ENCODE measurements at regions not wholly inside any gene's neighbourhood (a gene's known extent, or its start where the extent isn't known, plus 50 kb on each side); places are given as distances from the start of the nearest gene placed in this dataset.

- no peaks in the 10 kb centered on the region for H3K4me1 Mint-ChIP-seq (ENCODE audit: unreplicated experiment)
- H3K4me3 Mint-ChIP-seq (ENCODE audit: unreplicated experiment) = no peak overlapping the region
- no peaks in the 10 kb centered on the region for H3K9me3 Mint-ChIP-seq (ENCODE audit: unreplicated experiment)
- H3K27ac Mint-ChIP-seq (ENCODE audit: unreplicated experiment) = no peak overlapping the region
- H3K36me3 Mint-ChIP-seq (ENCODE audit: unreplicated experiment) = no peaks in the 10 kb centered on the region
- no peak for DNase-seq (ENCODE audit: extremely low spot score, unreplicated experiment)
- no peak for TF ChIP-seq CTCF (IDR thresholded peaks at IDR 0.05)
- no peaks in the 10 kb centered on the region for H3K27me3 Mint-ChIP-seq (ENCODE audit: unreplicated experiment)
These were observed 1449.6 kb downstream of the C4orf33 start for GRCh38 chr4:130545596-130545995.

- no peak for DNase-seq (ENCODE audit: extremely low spot score, unreplicated experiment)
These were observed 1463.3 kb downstream of the C4orf33 start for GRCh38 chr4:130559268-130559667.

GRCh38 chr4:130563185-130563888, 1467.4 kb downstream of the C4orf33 start:
- Mint-ChIP-seq H3K9me3 (ENCODE audit: unreplicated experiment) (peaks cover 4% of the 10 kb centered on the region), H3K4me3 (ENCODE audit: unreplicated experiment) (peak overlapping the region; percentile 70), H3K4me1 (ENCODE audit: unreplicated experiment) (peaks cover 10% of the 10 kb centered on the region), H3K27me3 (ENCODE audit: unreplicated experiment) (peaks cover 9% of the 10 kb centered on the region), H3K36me3 (ENCODE audit: unreplicated experiment) (no peaks in the 10 kb centered on the region), H3K27ac (ENCODE audit: unreplicated experiment) (peak overlapping the region; percentile 19)
- peak; percentile 74 for TF ChIP-seq CTCF (IDR thresholded peaks at IDR 0.05)
- no peak for DNase-seq (ENCODE audit: extremely low spot score, unreplicated experiment)

More at GRCh38 chr4:130559268-130559667, 1463.3 kb downstream of the C4orf33 start:
- no peak overlapping the region for H3K27ac Mint-ChIP-seq (ENCODE audit: unreplicated experiment)
- no peak overlapping the region for H3K4me3 Mint-ChIP-seq (ENCODE audit: unreplicated experiment)
- no peak for TF ChIP-seq CTCF (IDR thresholded peaks at IDR 0.05)
- peaks cover 5% of the 10 kb centered on the region for H3K9me3 Mint-ChIP-seq (ENCODE audit: unreplicated experiment)
- peaks cover 20% of the 10 kb centered on the region for H3K27me3 Mint-ChIP-seq (ENCODE audit: unreplicated experiment)
- peaks cover 10% of the 10 kb centered on the region for H3K4me1 Mint-ChIP-seq (ENCODE audit: unreplicated experiment)
- H3K36me3 Mint-ChIP-seq (ENCODE audit: unreplicated experiment) = no peaks in the 10 kb centered on the region

- no peaks in the 10 kb centered on the region for H3K36me3 Mint-ChIP-seq (ENCODE audit: unreplicated experiment)
- no peak for TF ChIP-seq CTCF (IDR thresholded peaks at IDR 0.05)
- peaks cover 10% of the 10 kb centered on the region for H3K4me1 Mint-ChIP-seq (ENCODE audit: unreplicated experiment)
- H3K4me3 Mint-ChIP-seq (ENCODE audit: unreplicated experiment) = peak overlapping the region; percentile 70
- H3K9me3 Mint-ChIP-seq (ENCODE audit: unreplicated experiment) = peaks cover 4% of the 10 kb centered on the region
- no peak for DNase-seq (ENCODE audit: extremely low spot score, unreplicated experiment)
- H3K27ac Mint-ChIP-seq (ENCODE audit: unreplicated experiment) = peak overlapping the region; percentile 19
- H3K27me3 Mint-ChIP-seq (ENCODE audit: unreplicated experiment) = peaks cover 8% of the 10 kb centered on the region
These were observed 1468.0 kb downstream of the C4orf33 start for GRCh38 chr4:130563889-130564418.

- H3K4me1 Mint-ChIP-seq (ENCODE audit: unreplicated experiment) = peaks cover 4% of the 10 kb centered on the region
- peaks cover 4% of the 10 kb centered on the region for H3K9me3 Mint-ChIP-seq (ENCODE audit: unreplicated experiment)
- no peak overlapping the region for H3K4me3 Mint-ChIP-seq (ENCODE audit: unreplicated experiment)
- no peak for DNase-seq (ENCODE audit: extremely low spot score, unreplicated experiment)
- TF ChIP-seq CTCF (IDR thresholded peaks at IDR 0.05) = no peak
- H3K36me3 Mint-ChIP-seq (ENCODE audit: unreplicated experiment) = no peaks in the 10 kb centered on the region
- no peak overlapping the region for H3K27ac Mint-ChIP-seq (ENCODE audit: unreplicated experiment)
- H3K27me3 Mint-ChIP-seq (ENCODE audit: unreplicated experiment) = no peaks in the 10 kb centered on the region
These were observed 1472.8 kb downstream of the C4orf33 start for GRCh38 chr4:130568746-130569145.
